ENCODE measurements at regions not wholly inside any gene's neighbourhood (a gene's known extent, or its start where the extent isn't known, plus 50 kb on each side); places are given as distances from the start of the nearest gene placed in this dataset.

DNA sequence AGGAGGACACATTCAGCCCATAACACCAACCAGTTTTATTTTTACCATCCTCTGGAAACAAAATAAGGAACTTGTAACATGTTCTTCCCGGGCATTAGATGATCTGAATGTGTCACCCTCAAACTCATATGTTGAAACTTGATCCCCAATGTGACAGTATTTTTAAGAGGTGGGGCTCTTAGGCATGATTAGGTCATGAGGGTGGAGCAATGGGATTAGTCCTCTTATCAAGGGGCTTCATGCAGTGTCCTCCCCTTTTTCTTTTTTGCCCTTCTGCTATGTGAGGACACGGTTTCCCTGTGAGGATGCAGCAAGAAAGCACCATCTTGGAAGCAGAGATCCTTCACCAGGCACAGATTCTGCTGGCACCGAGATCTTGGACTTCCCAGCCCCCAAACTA is 401.5 kb upstream of the TRIB2 start:
- no peak for DNase-seq (ENCODE audit: low spot score)

DNA sequence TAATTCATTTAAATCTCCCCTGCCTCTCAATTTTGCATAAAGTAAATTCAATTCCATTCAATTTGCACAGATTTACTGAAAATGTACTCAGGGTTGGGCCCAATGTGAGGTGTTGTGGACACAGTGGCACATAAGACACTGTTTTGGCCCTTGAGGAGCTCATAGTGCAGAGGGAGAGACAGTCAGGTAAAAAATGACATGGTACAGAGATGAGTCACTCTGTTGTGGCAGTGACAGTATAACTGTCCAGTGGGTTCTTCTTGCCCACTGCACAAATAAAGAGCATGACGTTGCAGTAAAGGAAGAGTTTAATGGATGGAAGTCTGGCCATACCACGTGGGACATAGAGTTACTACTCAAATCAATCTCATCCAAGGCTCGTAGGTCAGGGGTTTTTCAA is 400.3 kb upstream of the TRIB2 start:
- DNase-seq (ENCODE audit: low spot score) = no peak

DNA sequence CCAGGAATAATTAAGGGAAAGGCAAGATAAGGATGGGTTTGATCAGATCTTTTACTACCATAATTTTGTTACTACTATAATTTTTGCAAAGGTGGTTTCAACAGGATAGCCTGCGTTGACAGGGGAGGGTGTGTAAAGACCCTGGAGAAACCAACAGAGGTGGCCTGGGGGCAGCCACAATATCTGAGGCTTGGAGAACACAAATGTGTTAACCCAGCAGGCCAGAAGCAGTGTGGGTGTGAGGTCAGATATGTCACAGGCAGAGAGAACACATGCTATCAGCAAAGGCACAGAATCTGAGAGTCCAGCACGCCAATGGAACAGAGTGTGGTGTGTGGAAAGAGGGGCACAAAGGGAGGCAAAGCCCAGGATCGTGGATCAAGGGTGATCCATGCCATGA is 399.4 kb upstream of the TRIB2 start:
- DNase-seq (ENCODE audit: low spot score) = no peak

DNA sequence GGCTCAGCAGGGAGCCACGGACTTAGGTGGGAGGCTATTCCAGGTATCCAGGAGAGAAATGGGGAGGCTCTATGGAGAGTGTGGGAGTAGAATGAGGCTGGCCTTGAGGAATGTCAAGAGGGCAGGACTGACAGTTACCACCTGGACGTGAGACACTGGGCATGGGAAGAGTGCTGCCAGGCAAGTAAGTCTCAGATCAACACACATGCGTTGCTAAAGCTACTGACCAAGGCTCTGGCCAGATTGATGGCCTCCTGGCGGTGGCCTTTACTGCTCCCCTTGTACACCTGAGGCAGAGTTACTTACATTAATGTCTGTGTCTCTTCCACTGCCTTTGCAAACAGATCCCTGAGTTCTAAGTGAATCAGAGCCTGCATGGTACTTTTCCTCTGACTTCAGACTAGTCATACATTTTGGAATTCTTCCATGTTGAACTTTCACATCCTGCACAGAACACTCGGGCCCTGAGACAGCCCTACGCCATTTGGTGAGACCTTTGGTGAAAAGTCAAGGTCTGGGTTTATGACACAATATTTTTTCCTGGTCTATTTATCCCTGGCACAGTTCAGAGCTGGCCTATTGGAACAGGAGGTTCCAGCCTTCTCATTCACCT is 398.8 kb upstream of the TRIB2 start:
- DNase-seq (ENCODE audit: low spot score) = no peak

DNA sequence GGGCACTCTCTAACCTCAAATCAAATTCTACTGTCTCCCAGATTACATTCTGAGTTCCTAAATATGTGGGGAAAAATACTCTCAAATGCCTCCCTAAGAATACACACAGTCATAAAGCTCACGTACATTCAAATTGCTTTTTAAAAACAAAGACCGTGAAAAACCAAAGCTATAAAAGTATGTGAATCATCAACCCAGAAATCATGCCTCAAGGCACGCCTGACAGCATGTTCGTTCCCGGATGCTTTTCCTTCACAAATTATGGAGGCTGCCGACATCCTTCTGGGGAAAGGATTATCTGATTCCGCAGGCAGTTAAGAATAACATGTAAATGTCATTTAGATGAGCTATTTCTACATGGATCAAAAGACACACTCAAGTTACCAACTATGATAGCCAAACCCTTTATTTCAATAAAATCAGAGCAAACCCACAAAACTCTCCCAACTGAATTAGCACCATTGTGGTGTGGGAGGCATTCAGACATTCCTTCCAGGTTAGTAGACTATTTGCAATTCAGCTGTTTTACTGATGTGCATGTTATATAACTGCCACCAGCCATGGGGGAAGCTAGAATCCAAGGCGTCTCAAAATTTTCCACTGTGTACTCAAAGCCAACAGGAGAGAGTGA is 398.2 kb upstream of the TRIB2 start:
- no peak for DNase-seq (ENCODE audit: low spot score)

DNA sequence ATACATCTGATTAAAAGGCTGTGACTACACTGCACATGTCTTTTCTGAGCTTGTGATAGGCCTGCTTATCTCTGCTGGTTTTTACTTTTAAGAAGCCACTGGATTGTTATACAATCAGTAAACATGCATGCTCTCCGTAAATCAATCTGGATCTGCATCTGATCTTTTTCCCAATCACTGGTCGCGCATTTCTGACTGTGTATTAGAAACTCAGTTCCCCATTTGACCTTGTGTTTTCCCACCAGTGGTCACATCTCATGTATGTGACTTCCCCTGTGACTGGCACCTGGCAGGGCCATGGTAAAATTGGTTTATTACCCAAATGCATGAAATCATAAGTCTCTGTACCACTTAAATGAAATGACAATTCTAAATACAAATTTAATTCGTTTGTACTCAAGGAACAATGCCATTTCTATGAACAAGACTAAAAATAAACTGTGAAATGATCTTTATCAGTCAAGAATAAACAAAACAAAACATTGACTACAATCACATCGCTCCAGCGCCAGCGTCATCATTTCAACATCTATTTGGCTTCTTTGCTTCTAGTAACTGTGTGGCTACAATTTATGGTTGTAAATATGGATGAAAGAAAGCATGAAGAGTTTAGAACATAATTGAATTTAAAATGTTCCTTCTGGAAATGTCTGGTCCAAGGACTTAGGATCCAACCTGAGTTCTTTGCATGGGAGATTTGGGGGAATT is 396.6 kb upstream of the TRIB2 start:
- DNase-seq (ENCODE audit: low spot score) = no peak

DNA sequence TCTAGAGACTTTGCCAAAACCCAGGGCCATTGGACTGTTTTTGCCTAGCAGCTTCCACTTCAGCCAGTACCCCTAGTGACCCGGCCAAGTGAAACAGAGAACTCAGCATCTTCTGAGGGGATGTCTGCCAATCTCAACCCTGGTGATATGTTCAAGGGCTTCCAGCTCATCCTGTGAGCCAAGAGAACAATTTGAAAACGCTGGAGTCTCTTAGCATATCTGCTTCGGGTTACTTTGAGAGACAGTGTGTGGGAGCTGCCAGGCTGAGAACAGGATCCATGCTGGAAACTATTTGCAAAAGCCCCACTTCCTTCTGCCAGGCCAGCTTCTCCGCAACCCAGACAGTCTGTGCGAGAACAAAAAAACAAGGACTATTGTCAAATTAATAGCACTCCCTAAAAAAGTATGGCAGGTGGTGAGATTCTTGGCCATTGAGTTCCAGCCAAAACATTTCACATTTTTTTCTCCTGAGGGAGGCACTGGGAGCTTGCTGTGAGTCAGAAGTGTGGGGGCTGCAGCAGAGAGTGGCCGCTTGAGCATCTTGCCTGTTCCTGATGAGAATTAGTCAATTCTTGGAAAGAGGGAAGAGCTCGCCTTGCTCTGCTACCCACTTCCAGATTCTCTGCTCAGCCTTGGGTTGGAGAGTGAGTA is 395.6 kb upstream of the TRIB2 start:
- no peak for DNase-seq (ENCODE audit: low spot score)

DNA sequence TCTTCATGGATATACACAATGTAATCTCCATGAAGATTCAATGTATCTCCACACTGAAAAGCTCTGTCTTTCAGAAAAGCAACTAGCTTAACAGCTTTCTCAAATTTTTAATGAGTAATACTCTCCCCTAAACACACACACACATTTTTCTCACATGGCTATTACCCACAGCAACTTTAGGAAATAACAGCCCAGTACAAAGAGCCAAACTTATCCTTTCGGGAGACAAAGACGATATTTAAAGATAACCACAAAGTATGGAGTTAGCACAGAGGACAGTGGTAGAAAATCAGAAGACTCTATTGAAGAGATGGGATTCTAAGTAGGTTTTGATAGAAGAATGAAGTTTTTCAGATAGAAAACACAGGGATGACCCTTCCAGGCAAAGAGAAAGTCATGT is 394.9 kb upstream of the TRIB2 start:
- DNase-seq (ENCODE audit: low spot score) = no peak

DNA sequence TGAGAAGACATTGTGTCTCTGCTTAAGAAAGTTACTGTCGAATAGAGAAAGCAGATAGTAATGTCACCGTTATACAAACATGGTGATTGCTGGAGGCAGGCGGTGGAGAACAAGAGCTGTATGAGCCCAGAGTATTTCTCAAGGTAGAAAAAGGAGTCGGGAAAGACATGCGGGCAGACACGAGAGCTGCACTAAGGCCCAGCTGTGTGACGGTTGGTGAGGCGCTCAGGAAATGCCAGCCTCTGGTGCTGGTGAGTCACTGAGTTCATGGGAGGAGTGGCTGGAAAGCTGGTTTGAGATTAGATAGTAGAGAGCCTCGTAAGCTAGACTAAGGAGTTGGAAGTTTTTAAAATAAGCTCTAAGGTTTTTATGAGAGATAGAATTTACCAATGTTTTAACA is 390.9 kb upstream of the TRIB2 start:
- DNase-seq (ENCODE audit: low spot score) = no peak

DNA sequence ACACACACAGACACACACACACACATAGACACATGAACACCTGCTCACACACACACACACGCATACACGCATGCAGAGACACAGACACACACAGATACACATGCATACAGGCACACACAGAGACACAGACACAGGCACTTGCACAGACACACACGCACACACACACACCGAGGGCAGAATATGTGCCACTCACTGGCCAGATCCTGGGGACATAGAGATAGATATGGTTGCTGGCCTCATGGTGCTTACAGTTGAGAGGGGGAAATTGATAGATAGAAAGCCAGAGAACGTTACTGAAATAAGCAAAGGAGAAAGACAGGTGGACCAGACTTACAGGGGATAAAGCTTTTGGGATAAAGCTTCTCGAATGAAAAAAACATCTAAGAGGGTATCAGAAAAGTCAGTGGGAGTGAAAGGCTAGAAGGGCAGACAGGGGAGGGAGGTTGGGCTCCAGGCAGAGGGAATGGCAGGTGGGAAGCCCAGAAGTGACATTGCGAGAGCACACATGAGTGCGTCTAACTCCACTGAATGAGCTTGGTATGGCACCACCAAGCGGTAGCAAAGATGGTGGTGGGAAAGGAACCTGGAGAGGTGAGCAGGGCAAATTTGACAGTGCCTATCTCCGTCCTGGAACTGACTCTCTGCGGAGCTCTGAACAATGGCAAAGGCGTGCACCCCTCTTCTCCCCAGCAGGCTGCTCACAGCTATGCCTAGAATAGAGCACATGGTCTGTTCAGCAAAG is 390.1 kb upstream of the TRIB2 start:
- DNase-seq (ENCODE audit: low spot score) = no peak

DNA sequence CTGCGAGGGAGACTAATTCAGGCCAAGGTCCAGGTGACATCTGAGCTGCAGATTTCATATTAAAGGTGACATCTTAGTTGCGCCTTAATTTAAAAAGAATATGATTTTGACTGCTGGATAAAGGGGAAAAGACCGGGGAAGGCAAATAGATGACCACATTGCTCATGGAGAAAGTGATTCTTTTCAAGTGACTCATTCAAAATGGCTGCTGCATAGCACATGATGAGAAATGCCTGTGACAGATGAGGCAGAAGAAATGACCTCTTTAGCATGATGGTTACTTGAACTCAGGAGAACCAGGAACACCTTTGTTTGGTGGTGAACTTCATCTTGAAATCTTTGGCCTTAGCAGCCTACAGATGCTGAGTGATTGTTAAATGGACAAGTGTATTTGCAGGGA is 385.8 kb upstream of the TRIB2 start:
- DNase-seq (ENCODE audit: low spot score) = no peak

DNA sequence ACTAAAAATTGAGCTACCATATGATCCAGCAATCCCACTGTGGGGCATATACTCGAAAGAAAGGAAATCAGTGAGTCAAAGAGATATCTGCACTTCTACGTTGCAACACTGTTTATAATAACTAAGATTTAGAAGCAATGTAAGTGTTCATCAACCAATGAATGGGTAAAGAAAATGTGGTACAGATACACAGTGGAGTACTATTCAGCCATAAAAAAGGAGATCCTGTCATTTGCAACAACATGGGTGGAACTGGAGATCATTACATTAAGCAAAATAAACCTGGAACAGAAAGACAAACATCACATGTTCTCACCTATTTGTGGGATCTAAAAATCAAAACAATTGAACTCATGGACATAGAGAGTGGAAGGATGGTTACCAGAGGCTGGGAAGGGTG is 385.0 kb upstream of the TRIB2 start:
- no peak for DNase-seq (ENCODE audit: low spot score)

DNA sequence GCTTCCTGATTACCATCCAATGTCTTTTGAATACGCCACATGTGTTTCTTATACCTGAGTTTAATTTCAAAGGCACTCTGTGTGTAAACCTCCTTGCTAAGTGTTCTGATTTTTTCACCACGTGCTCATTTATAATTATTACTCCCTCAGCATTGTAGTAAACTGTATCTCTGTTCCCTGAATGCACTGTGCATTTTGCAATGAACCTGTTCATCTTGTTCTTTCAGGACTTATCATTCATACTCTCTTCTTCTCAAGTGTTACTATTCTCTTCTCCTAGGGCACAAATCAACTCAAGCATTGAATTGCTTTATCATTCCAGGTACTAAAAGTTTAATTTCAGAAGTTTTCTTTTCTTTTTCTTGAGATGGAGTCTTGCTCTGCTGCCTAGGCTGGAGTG is 383.4 kb upstream of the TRIB2 start:
- no peak for DNase-seq (ENCODE audit: low spot score)

DNA sequence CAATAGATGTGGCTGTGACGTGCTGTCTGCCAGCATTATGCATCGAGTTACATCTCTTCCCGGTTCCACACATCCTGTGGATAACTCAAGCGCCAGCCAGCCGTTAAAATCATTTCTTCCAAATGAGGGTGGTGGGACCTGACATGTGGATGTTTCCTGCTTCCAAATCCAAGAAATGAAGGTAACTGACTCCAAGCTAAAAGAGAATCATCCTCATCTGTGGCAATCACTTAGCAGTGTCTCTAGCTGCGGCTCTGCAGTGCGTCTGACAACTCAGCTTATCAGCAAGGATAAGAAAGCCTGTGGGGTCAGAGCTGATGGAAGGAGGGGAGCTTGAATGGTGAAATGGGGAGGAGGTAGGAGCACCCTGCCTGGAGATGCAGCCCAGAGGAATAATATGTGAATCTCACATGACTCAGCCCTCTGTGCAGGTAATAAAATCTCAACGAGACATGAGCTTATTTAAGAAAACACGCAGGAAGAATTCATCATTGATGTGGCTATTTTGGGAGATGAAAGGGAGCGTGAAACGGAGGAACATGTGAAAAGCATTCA is 382.2 kb upstream of the TRIB2 start:
- no peak for DNase-seq (ENCODE audit: low spot score)

DNA sequence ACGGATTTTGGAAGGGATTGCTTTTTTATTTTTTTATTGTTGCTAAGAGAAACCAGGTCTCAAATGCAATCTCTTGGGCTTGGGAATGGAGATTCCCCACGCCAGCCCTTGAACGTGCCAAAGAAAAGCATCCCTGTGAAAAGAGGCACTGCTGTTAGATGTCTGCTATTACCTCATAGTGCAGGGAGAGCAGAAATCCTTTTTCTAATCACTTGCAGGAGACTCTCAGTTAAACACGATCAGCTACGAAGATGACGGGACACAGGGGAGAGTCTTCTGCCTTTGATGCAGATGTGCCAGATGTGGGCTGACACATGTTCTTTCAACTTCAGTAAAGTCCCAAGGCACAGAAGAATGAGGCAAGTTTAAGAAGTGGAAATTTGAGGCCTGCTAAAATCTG is 381.6 kb upstream of the TRIB2 start:
- DNase-seq (ENCODE audit: low spot score) = no peak

DNA sequence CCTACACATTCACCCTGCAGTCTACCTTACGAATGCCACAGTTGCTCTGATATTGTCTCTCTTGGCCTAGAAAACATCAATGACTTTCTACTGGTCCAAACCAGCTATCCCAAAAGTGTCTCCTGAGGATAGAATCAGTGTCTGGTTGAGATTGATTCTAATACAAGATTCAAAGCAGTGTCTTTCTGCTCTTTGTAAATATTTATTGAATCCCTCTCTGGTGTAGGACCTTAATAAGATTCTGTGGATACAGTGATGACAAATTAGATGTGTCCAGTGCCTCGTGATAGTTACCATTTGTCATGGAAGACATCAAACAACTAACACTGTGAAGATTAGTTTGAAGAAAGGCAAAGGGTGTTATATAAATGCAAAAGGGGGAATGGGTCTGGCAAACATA is 380.7 kb upstream of the TRIB2 start:
- DNase-seq (ENCODE audit: low spot score) = no peak

DNA sequence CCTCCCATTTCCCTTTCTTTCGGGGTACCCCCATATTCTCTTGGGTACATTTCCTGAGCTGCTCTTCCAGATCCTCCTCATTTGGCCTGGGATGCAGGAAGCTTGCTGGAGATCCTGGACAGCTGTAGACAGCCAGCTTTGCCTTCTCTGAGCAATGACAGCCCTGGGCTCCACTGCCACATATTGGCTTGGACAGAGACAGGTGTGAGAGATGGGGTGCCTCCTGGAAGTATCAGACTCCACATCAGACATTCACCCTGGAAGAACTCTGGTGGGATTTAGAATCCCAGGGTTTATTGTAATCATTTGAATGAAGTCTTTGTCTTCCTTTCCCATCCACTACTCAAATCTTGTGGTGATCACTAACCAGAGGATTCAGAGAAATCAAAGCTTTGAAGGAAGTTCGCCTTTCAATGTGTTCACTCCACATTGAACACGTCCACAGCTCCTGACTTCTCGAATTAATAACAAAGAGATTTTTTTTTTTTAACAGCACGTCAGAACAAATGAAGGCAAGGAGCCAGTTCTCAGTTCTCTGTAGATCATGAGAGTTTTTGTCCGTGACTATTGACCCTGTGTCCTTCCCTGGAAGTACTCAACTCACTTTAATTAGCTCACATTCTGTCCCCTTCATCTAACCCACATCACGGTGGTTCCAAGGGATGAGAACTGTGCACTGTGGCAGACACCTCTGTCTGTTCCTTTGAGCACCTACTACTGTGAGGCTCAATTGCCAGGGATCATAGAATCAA is 377.6 kb upstream of the TRIB2 start:
- DNase-seq (ENCODE audit: low spot score) = no peak

DNA sequence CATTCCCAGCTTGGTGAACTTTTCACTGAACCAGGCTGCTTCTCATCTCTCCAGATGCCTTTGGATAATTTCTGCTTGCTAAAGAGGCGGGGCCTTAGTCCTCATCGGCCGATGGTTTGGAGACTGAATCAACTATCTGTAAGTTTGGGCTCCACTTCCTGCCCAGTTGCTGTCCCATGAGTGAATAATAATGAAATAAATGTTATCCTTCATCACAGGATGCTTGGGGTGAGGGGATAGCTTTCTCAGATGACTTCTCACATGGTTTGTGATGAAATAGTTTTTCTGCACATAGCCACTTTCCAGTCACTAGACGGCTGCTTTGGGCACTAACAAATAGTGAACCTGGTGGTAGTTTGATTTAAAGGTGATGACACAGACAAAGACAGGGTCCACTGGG is 376.6 kb upstream of the TRIB2 start:
- DNase-seq (ENCODE audit: low spot score) = no peak

DNA sequence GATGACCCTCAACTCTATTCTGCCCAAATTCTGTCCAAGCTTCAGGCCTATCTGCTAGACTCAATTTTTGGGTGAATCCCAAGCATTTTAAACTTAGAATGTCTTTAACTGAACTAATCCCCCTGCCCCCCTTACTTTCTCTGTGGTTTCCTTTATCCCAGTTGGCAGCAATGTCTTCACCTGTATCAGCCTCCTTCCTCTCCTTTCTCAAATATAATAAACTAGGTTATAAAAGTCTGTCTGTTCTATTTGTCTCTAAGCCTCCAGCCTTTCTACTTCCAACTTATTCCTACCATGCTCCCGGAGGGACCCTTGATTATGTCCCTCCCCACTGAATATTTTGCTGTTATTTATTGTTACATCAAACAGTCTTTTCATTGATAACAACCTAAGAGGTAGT is 375.5 kb upstream of the TRIB2 start:
- no peak for DNase-seq (ENCODE audit: low spot score)

DNA sequence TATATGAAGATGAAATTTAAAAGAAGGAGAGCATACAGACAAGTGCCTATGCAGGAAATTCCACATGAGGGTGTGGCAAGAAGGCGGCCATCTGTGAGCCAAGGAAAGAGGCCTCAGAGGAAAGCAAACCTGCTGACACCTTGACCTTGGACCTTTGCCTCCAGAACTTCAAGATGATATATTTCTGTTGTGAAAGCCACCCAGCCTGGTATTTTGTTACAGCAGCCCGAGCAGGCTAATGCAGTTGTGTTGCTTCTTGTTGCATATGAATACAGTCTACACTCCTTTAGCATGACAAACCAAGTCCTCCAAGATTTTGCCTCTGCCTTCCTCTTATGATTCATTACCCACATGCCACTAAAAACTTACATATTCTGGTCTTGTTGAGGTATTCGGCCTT is 374.8 kb upstream of the TRIB2 start:
- no peak for DNase-seq (ENCODE audit: low spot score)

DNA sequence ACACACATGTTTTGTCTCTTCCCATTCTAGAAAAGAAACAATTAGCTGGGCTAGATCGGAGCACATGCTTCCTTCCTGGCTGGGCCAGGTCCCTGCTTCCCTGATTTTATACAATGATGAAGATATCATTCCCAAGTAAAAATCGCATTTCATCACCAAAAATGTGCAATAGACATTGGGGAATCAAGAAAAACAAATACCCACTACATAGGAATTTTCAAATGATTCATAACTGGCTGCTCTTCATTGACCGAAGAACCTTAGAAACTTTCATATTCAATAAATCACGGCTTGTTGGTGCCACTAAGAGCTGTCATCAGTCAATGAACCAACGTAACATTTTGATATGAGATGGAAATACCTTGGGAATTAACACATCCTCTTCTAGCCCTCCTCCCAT is 373.6 kb upstream of the TRIB2 start:
- no peak for DNase-seq (ENCODE audit: low spot score)

DNA sequence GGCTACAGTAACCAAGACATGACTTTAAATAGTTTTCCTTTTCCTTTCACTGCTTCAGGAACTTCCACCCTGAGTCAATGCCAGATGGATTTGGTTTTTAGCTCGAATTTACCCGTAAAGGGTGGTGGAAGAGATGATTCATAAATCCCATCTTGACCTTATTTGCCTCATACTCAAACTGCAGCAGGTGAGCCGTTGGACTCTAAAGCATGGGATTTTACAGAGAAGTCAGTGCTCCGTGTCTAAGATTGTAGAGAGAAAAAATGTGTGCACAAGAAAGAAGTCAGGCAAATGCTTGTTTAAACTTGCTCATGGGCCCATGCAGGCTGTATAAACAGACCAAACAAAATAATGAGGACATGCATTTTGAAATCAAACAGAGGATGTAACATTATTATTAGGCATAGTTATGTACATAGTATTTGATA is 369.7 kb upstream of the TRIB2 start:
- no peak for DNase-seq (ENCODE audit: low spot score)

All from hematopoietic multipotent progenitor cell treated with erythropoietin and hydrocortisone succinate and interleukin-3 and kit ligand, for 15 days (in vitro differentiated cells).